Activated CD4-positive, alpha-beta memory T cell treated with anti-CD3 and anti-CD28 coated beads for 36 hours (primary cell): ENCODE measurements at regions not wholly inside any gene's neighbourhood (a gene's known extent, or its start where the extent isn't known, plus 50 kb on each side); places are given as distances from the start of the nearest gene placed in this dataset.

Experiments
- CTCF ChIA-PET: fragments of 350-600 bp; sonication (Branson Sonifier 250); formaldehyde crosslinking; loops from one replicate; lab custom pipeline; 2021; ENCODE audit warnings: antibody characterized with exemption, inconsistent platforms; lab: Charles Lee
- POLR2A ChIA-PET: fragments of 350-600 bp; sonication (Branson Sonifier 250); formaldehyde crosslinking; loops from one replicate; lab custom pipeline; 2021; ENCODE audit warnings: antibody characterized with exemption; lab: Charles Lee
- DNase-seq: peaks from one replicate; pipeline ENCODE4 v3.0.0-alpha.2; 2020
- H3K27ac Mint-ChIP-seq: one replicate; pipeline ENCODE4 v1.8.0; 2021; ENCODE audit warnings: mixed read lengths
- H3K27me3 Mint-ChIP-seq: one replicate; pipeline ENCODE4 v1.8.0; 2021; ENCODE audit warnings: mixed read lengths
- H3K36me3 Mint-ChIP-seq: one replicate; pipeline ENCODE4 v1.8.0; 2021; ENCODE audit warnings: mixed read lengths
- H3K4me1 Mint-ChIP-seq: one replicate; pipeline ENCODE4 v1.8.0; 2021; ENCODE audit warnings: low read depth, mixed read lengths
- H3K4me3 Mint-ChIP-seq: one replicate; pipeline ENCODE4 v1.8.0; 2021; ENCODE audit warnings: mild to moderate bottlenecking, mixed read lengths
- H3K9me3 Mint-ChIP-seq: one replicate; pipeline ENCODE4 v1.8.0; 2021; ENCODE audit warnings: mixed read lengths
- intact Hi-C: fragments of 100-400 bp; cut with micrococcal nuclease; formaldehyde crosslinking; loops from one replicate; pipeline ENCODE4 v1.15.1; 2023

DNA sequence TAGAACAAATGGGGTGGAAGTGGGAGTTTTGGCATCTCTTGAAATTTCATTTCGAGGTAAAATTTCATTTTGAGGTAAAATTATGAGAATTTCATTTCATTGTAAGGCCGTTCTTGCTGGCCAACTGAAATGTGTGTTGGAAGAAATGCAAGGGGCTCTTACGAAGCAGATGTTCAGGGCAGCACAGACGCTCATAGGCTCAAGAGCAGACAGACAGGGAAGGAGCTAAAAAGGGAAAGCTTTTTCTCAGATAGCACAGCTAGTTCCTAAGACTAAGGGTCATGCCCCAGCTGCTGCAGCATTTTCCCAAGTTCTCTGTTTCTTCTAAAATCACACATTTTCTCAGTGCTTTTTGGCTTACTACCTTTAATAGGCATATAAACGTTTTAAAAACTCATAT is 65.1 kb upstream of the SFMBT2 start:
- no peak for DNase-seq
- POLR2A ChIA-PET = no interaction called here
- intact Hi-C loops = no loop called here
- CTCF ChIA-PET = no interaction called here
- no peak overlapping the region for H3K4me3 Mint-ChIP-seq
- no peaks in the 10 kb centered on the region for H3K9me3 Mint-ChIP-seq
- H3K27me3 Mint-ChIP-seq = no peaks in the 10 kb centered on the region
- peaks cover 38% of the 10 kb centered on the region for H3K4me1 Mint-ChIP-seq
- no peaks in the 10 kb centered on the region for H3K36me3 Mint-ChIP-seq
- H3K27ac Mint-ChIP-seq = no peak overlapping the region

DNA sequence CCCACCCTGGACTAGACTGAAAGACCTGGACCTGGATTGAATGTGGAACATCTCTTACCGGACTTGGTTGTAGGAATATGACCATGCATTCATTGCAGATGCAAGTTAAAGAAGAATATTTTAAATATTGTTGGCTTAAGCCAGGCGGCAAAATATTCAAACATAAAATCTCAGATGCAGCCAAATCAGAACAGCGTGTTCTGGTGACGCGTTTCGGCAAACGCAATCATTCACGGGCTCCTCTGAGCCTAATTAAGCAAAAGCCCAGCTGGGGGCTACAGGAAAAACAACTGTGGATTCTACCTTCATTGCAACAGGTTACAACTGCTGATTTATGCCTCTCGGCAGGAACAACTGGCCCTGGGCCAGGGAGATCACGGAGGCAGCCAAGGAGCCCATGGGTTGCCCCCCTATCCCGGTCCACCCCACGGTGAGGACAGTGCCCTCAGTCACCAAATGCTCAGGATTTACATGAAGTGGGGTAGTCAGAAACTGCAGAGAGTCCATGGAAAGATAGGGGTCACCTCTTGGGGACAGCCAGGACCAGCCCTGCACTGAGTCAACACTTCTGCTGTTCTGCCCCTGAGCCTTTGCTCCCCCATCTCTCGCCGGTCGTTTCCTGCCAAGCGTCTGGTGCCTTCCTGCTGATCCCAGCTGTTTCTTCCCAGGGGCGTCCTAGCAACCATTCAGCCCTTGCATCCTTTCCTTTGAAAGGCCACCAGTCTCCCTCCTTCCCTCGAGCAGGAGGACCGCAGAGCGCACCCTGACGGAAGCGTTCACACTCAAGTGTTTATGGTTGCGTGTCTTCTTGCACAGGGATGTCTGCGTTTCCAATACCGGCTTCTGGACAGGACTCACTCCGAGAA is 64.4 kb upstream of the SFMBT2 start:
- Mint-ChIP-seq H3K27ac (no peak overlapping the region), H3K4me1 (peaks cover 33% of the 10 kb centered on the region), H3K27me3 (no peaks in the 10 kb centered on the region), H3K4me3 (no peak overlapping the region), H3K36me3 (no peaks in the 10 kb centered on the region), H3K9me3 (no peaks in the 10 kb centered on the region)
- POLR2A ChIA-PET = no interaction called here
- intact Hi-C loops = no loop called here
- CTCF ChIA-PET = no interaction called here
- no peak for DNase-seq

DNA sequence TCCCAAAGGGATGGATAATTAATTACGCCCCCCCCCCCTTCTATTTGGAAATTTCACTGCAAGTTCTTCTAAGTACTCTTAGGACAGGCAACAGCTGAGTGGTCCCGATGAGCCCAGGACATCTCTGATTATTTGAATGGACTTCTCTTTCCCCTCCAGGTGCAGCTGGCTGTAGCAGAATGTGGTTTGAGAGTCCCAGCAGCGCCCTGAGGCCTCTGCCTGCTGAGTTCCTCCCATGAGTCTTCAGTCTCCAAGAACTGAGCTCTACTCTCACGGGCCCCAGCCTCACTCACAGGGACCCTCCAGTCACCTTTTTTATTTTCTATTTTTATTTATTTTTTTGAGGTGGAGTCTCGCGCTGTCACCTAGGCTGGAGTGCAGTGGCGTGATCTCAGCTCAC is 63.6 kb upstream of the SFMBT2 start:
- intact Hi-C loops = no loop called here
- CTCF ChIA-PET = no interaction called here
- no peaks in the 10 kb centered on the region for H3K9me3 Mint-ChIP-seq
- POLR2A ChIA-PET = no interaction called here
- DNase-seq = no peak
- H3K4me3 Mint-ChIP-seq = no peak overlapping the region
- no peaks in the 10 kb centered on the region for H3K36me3 Mint-ChIP-seq
- peaks cover 25% of the 10 kb centered on the region for H3K4me1 Mint-ChIP-seq
- no peaks in the 10 kb centered on the region for H3K27me3 Mint-ChIP-seq
- H3K27ac Mint-ChIP-seq = no peak overlapping the region

GRCh38 chr10:7473474-7473873 is 62.6 kb upstream of the SFMBT2 start:
- Mint-ChIP-seq H3K27me3 (no peaks in the 10 kb centered on the region), H3K36me3 (no peaks in the 10 kb centered on the region), H3K27ac (no peak overlapping the region), H3K4me1 (peaks cover 18% of the 10 kb centered on the region), H3K4me3 (no peak overlapping the region), H3K9me3 (no peaks in the 10 kb centered on the region)
- no peak for DNase-seq
- POLR2A ChIA-PET = no interaction called here
- intact Hi-C loops = no loop called here
- CTCF ChIA-PET = no interaction called here

GRCh38 chr10:7471720-7472367 is 61.0 kb upstream of the SFMBT2 start:
- peak overlapping the region; percentile 61 for H3K4me3 Mint-ChIP-seq
- H3K9me3 Mint-ChIP-seq = no peaks in the 10 kb centered on the region
- intact Hi-C loops = no loop called here
- no peak overlapping the region for H3K27ac Mint-ChIP-seq
- DNase-seq = no peak
- H3K4me1 Mint-ChIP-seq = peaks cover 17% of the 10 kb centered on the region
- POLR2A ChIA-PET = no interaction called here
- H3K36me3 Mint-ChIP-seq = no peaks in the 10 kb centered on the region
- CTCF ChIA-PET = interaction anchor here (1.8 kb wide), 1 partner anchor 351 kb away, joined by 4 read pairs; no protein-coding TSS in a partner anchor
- H3K27me3 Mint-ChIP-seq = no peaks in the 10 kb centered on the region

DNA sequence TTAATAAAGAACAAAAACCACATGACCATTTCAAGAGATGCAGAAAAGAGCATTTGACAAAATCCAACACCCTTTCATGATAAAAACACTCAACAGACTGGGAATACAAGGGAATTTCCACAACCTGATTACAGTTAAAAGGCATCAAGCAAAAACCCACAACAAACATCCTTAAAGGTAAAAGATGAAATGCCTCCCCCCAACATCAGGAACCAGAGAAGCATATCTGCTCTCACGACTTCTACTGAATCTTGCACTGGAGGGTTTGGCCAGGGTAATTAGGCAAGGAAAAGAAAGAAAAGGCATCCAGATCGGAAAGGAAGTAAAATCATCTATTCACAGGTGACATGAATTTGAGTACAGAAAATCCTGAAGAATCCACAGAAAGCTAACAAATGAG is 59.5 kb upstream of the SFMBT2 start:
- POLR2A ChIA-PET = no interaction called here
- intact Hi-C loops = no loop called here
- Mint-ChIP-seq H3K27ac (no peak overlapping the region), H3K9me3 (no peaks in the 10 kb centered on the region), H3K4me1 (peaks cover 17% of the 10 kb centered on the region), H3K27me3 (no peaks in the 10 kb centered on the region), H3K36me3 (no peaks in the 10 kb centered on the region), H3K4me3 (no peak overlapping the region)
- CTCF ChIA-PET = no interaction called here
- DNase-seq = no peak

GRCh38 chr10:7467031-7467667 is 56.3 kb upstream of the SFMBT2 start:
- H3K4me1 Mint-ChIP-seq = peaks cover 13% of the 10 kb centered on the region
- ChIA-PET POLR2A (no interaction called here), CTCF (no interaction called here)
- H3K9me3 Mint-ChIP-seq = no peaks in the 10 kb centered on the region
- H3K36me3 Mint-ChIP-seq = no peaks in the 10 kb centered on the region
- no peak for DNase-seq
- intact Hi-C loops = no loop called here
- no peak overlapping the region for H3K27ac Mint-ChIP-seq
- no peaks in the 10 kb centered on the region for H3K27me3 Mint-ChIP-seq
- H3K4me3 Mint-ChIP-seq = no peak overlapping the region

GRCh38 chr10:7464691-7465090 is 53.9 kb upstream of the SFMBT2 start:
- DNase-seq = no peak
- no peaks in the 10 kb centered on the region for H3K27me3 Mint-ChIP-seq
- H3K4me3 Mint-ChIP-seq = no peak overlapping the region
- ChIA-PET POLR2A (no interaction called here), CTCF (no interaction called here)
- no peaks in the 10 kb centered on the region for H3K9me3 Mint-ChIP-seq
- no peak overlapping the region for H3K27ac Mint-ChIP-seq
- no peaks in the 10 kb centered on the region for H3K36me3 Mint-ChIP-seq
- no peaks in the 10 kb centered on the region for H3K4me1 Mint-ChIP-seq
- intact Hi-C loops = no loop called here
